Fibroblast of the aortic adventitia (primary cell): ENCODE measurements at regions not wholly inside any gene's neighbourhood (a gene's known extent, or its start where the extent isn't known, plus 50 kb on each side); places are given as distances from the start of the nearest gene placed in this dataset.
"Not testable (repeated sequence)": the region's sequence is repeated elsewhere in the genome, so short reads cannot be mapped to it uniquely, and the experiment has no call there.

ENCODE experiments used
- DNase-seq: peaks from one replicate; pipeline ENCODE4 v3.0.0-alpha.2; 2010; ENCODE audit warnings: low read depth
- H3K4me3 ChIP-seq: 2 replicates; pipeline ENCODE4 v1.5.1; 2011; ENCODE audit warnings: low read depth, mild to moderate bottlenecking, control low read depth, low read length, moderate library complexity
- TF ChIP-seq, protein P1 (sequence below): IDR thresholded peaks from 2 replicates; pipeline ENCODE4 v1.5.1; 2011; ENCODE audit warnings: mild to moderate bottlenecking, low read length, control low read depth, inconsistent platforms; ENCODE audit not compliant: insufficient read depth

DNA sequence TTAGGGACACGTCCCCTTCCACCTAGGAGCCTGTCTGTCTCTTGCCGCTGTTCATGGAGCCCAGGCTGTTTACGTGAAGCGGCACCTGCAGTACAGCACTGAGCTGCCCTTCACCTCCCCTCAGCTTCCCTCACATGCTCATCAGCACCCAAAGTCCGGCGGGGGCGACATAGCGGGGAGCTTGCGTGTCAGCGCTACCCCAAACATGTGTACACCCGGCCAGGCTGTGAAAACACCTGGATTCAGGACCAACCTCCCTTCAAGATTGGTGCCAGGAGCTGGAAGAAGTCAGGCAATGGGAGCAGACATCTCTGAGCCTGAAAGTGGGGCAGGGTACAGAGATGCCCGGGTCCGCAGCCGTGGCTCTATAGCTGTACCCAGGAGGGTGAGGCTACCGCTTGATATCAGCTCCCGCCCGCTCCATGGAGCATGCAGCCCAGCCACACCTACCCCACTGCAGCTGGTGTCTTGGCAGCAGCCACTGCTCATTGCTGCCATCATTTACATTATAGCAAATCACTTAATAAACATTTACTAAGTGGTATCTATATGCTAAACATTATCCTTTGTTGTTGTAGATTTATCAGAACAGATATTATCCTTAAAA, 712.1 kb downstream of the CDH9 start:
- no peak for DNase-seq
- H3K4me3 ChIP-seq, result no peak overlapping the region
- TF ChIP-seq, protein P1, sequence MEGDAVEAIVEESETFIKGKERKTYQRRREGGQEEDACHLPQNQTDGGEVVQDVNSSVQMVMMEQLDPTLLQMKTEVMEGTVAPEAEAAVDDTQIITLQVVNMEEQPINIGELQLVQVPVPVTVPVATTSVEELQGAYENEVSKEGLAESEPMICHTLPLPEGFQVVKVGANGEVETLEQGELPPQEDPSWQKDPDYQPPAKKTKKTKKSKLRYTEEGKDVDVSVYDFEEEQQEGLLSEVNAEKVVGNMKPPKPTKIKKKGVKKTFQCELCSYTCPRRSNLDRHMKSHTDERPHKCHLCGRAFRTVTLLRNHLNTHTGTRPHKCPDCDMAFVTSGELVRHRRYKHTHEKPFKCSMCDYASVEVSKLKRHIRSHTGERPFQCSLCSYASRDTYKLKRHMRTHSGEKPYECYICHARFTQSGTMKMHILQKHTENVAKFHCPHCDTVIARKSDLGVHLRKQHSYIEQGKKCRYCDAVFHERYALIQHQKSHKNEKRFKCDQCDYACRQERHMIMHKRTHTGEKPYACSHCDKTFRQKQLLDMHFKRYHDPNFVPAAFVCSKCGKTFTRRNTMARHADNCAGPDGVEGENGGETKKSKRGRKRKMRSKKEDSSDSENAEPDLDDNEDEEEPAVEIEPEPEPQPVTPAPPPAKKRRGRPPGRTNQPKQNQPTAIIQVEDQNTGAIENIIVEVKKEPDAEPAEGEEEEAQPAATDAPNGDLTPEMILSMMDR, result no peak

DNA sequence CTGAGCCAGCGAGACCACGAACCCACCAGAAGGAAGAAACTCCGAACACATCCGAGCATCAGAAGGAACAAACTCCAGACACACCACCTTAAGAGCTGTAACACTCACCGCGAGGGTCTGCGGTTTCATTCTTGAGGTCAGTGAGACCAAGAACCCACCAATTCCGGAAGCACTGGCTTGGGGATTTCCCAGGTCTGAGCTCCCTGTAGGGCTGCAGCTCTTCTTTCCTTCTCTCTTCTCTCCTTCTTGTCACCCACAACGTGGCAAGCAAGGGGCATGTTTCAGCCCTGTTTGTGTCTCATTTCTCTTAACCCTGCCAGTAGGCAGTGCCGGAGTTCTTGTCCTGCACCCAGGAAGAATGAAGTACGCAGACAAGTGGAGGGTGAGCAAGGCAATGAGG, 713.0 kb downstream of the CDH9 start:
- not testable (repeated sequence) for H3K4me3 ChIP-seq, DNase-seq

DNA sequence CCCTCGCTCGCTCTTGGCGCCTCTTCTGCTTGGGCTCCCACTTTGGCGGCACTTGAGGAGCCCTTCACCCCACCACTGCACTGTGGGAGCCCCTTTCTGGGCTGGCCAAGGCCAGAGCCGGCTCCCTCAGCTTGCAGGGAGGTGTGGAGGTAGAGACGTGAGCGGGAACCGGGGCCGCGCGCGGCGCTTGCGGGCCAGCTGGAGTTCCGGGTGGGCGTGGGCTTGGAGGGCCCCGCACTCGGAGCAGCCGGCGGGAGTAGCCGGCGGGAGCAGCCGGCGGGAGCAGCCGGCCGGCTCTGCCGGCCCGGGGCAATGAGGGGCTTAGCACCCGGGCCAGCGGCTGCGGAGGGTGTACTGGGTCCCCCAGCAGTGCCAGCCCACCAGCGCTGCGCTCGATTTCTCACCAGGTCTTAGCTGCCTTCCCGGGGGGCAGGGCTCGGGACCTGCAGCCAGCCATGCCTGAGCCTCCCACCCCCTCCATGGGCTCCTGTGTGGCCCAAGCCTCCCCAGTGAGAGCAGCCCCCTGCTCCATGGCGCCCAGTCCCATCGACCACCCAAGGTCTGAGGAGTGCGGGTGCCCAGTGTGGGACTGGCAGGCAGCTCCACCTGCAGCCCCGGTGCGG, 714.0 kb downstream of the CDH9 start:
- H3K4me3 ChIP-seq, DNase-seq: not testable (repeated sequence)

DNA sequence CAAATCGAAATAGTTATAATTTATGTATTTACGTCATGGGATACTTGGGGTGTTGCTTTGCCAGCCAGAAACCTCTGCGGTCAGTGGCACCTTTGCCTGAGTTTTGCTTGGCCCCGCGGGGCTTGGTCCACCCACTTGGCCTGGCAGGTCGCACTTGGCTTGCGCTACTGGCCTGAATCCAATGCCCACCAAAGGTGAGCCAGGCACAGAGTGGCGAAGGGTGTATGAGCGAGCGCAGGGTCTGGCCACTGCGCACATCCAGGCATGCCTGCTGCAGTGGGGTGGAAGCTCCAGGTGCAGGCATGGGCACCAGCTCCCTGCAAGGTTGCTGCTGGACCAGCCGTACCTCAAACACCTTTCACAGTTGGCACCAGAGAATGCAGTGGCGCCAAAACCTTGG, 714.6 kb downstream of the CDH9 start:
- TF ChIP-seq, protein P1, result no peak
- DNase-seq, result no peak
- H3K4me3 ChIP-seq, result no peak overlapping the region

DNA sequence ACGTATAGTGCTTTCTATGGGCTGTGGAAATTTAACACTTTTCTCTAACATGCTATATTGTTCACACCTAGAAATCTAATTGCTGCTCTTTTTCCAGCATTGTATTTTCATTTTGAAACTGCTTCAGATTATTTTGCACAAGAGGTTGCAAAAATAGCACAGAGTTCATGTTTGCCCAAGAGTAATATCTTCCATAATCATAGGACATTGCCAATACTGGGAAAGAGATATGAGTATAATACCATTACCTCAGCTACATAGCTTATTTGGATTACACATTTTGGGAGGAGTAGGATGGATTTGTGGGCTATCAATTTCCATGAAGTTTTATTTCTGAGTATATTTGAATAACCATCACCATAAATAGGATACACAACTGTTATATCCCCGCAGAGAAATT, 717.1 kb downstream of the CDH9 start:
- DNase-seq, result no peak
- no peak overlapping the region for H3K4me3 ChIP-seq
- TF ChIP-seq, protein P1, result no peak

DNA sequence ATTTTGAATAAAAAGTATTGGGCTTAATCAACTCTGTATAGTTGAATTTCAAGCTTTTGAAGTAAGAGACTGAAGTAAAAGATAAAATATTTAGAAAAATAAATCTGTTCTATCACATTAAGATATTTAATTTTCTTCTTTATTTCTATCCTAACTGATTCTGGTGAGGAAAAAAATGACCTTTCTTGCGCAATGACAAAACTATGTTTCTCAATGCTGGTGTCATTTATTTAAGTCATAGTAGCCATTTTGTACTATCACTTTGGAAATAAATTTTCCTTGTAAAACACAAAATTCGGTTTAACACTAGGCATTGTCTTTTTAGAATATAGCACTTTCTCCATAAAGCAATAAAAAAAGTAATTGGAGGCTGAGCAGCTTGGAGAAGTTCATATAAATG, 728.0 kb downstream of the CDH9 start:
- no peak overlapping the region for H3K4me3 ChIP-seq
- no peak for DNase-seq
- TF ChIP-seq, protein P1, result no peak

DNA sequence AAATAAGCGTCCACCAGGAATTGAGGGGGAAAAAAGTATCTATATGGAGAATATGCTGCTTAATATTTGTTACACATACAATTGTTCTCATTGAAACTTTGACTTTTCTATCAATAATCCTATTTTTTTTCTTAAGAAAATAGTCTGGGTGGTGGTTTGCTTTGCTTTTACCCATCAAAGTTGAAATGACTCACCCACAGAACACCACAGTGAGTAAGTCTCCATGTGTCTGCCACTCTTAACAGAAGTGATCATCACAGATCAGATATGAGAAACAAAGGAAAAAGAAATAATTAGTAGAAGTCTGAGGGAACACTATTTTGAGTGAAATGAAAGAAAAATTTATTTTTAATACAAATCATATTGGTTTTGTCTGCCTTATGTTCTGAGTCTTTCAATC, 742.8 kb downstream of the CDH9 start:
- TF ChIP-seq, protein P1, result no peak
- H3K4me3 ChIP-seq, result no peak overlapping the region
- no peak for DNase-seq

DNA sequence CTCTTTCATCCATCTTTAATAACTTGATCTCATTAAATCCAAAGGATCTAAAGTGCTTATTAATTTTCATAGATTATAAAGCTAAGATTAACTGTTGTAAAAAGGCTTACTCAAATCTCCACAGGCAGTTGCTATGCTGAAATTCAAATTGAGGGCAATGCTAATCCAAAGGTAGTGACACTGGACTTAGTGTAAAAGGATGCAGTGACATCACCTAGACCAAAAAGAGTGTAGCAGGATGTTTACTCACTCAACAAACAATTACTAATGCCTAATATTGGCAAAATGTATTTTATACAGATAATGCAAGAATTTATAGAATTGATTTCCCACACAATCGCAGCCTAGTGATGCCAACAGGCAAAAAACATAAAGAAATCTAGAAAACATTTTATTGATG, 756.2 kb downstream of the CDH9 start:
- TF ChIP-seq, protein P1, result no peak
- no peak for DNase-seq

More for the DNA sequence above, 756.2 kb downstream of the CDH9 start:
- H3K4me3 ChIP-seq, result no peak overlapping the region
